ENCODE measurements at regions not wholly inside any gene's neighbourhood (a gene's known extent, or its start where the extent isn't known, plus 50 kb on each side); places are given as distances from the start of the nearest gene placed in this dataset.

GRCh38 chr1:109849655-109850054 lies 61.0 kb upstream of the CSF1 start:
- H3K14ac ChIP-seq (replicated peaks; ENCODE audit: low read depth, low read length): no peak overlapping the region
- H2BK120ac ChIP-seq (ENCODE audit: low read depth, low read length): no peak overlapping the region
- DNase-seq (no peak), ATAC-seq (ENCODE audit: low read depth) (no peak)
- H3K4ac ChIP-seq (ENCODE audit: low read depth, low read length): no peak overlapping the region
- H2AK5ac ChIP-seq (ENCODE audit: low read depth, low read length): no peak overlapping the region
- in situ Hi-C loops (cut with MboI; ENCODE audit: low sequenced_read_pairs): no loop called here
- H4K8ac ChIP-seq (ENCODE audit: low read depth in 2 of 2, low read length in 2 of 2): no peak overlapping the region
- intact Hi-C loops (cut with micrococcal nuclease): no loop called here
- H2AK9ac ChIP-seq (replicated peaks; ENCODE audit: low read depth, low read length, poor library complexity): no peak overlapping the region
- H4K5ac ChIP-seq (ENCODE audit: low read depth, low read length): no peak overlapping the region
- H3K9ac ChIP-seq (ENCODE audit: low read depth, low read length): no peak overlapping the region
- 0 out of 2 replicates have a peak, but pooled peaks cover 1% of the 10 kb centered on the region for H3K4me1 ChIP-seq (ENCODE audit: control insufficient read depth, insufficient read depth, low read length)
- no peak overlapping the region for H2BK15ac ChIP-seq (ENCODE audit: low read depth, low read length)
- no peaks in the 10 kb centered on the region for H3K9me3 ChIP-seq (ENCODE audit: control insufficient read depth, insufficient read depth, low read length)
- no peak overlapping the region for H3K56ac ChIP-seq (ENCODE audit: extremely low read depth, insufficient read depth, low read length)
- ChIA-PET POLR2A (ENCODE audit: unreplicated experiment) (no interaction called here), CTCF (interaction anchor here (0.5 to 0.9 kb wide), 2 partner anchors 10 kb away, joined by 3 to 5 read pairs; no protein-coding TSS in a partner anchor)
- no peak overlapping the region for H3K4me3 ChIP-seq (ENCODE audit: insufficient read depth, low read depth, low read length)
- H4K91ac ChIP-seq (ENCODE audit: insufficient read depth, low read depth, low read length): no peak overlapping the region
- no peak overlapping the region for H3K23ac ChIP-seq (ENCODE audit: low read depth, low read length)
- H3K9me1 ChIP-seq (ENCODE audit: insufficient read depth, low read length): no peaks in the 10 kb centered on the region
- WGBS, 2 experiments (ENCODE audit: extremely low coverage in 2 of 2, insufficient read length in 1 of 2): 82% methylated on average over 4 of the region's 6 CpGs; no CpG with 5 or more reads in 1 of the 2 experiments
- no peaks in the 10 kb centered on the region for H3K36me3 ChIP-seq (ENCODE audit: control insufficient read depth, insufficient read depth, low read length)
- H2BK5ac ChIP-seq (ENCODE audit: low read depth, low read length, poor library complexity, severe bottlenecking): no peak overlapping the region
- H3K27me3 ChIP-seq (ENCODE audit: control insufficient read depth, insufficient read depth, low read length): no peaks in the 10 kb centered on the region; the same call in 1 of the 2 replicates
- no peak overlapping the region for H2BK20ac ChIP-seq (ENCODE audit: low read depth, low read length)
- no peak for TF ChIP-seq POLR2A (IDR thresholded peaks at IDR 0.05; ENCODE audit: low read depth, low read length)
- TF ChIP-seq CEBPB (IDR thresholded peaks at IDR 0.05; ENCODE audit: low read depth, low read length): no peak
- no peak for TF ChIP-seq FOS (IDR thresholded peaks at IDR 0.05; ENCODE audit: low read depth, low read length)
- TF ChIP-seq ELK1 (IDR thresholded peaks at IDR 0.05; ENCODE audit: borderline replicate concordance, low read depth, low read length): no peak
- no peak for TF ChIP-seq MAZ (IDR thresholded peaks at IDR 0.05; ENCODE audit: borderline replicate concordance, low read depth, low read length)
- TF ChIP-seq MXI1 (IDR thresholded peaks at IDR 0.05; ENCODE audit: borderline replicate concordance, low read depth, low read length): no peak
- TF ChIP-seq CHD1 (IDR thresholded peaks at IDR 0.05; ENCODE audit: low read depth, low read length): no peak
- H3K27ac ChIP-seq (ENCODE audit: insufficient read depth, low read length): no peak overlapping the region
- BruUV-seq (replicated peaks): no TSS peak
- no peaks in the 10 kb centered on the region for H4K20me1 ChIP-seq (ENCODE audit: insufficient read depth, low read length)
- H3K79me1 ChIP-seq (ENCODE audit: low read depth in 1 of 2, low read length in 2 of 2): no peaks in the 10 kb centered on the region
- H3K4me2 ChIP-seq (ENCODE audit: low read depth, low read length): no peak overlapping the region
- dilution Hi-C loops (cut with HindIII; ENCODE audit: low sequenced_read_pairs, unreplicated experiment): no loop called here
- no peak overlapping the region for H2AFZ ChIP-seq (replicated peaks; ENCODE audit: low read length, poor library complexity)
- no peak overlapping the region for H3K18ac ChIP-seq (ENCODE audit: low read depth, low read length)
